Caco-2 (cell line): ENCODE measurements at regions not wholly inside any gene's neighbourhood (a gene's known extent, or its start where the extent isn't known, plus 50 kb on each side); places are given as distances from the start of the nearest gene placed in this dataset.
A peak's percentile ranks its signal among the peaks of the same experiment; 100 is the strongest.

Experiments
- BruUV-seq: library from RNA; stranded (reverse); fragments of 400-500 nt; replicated peaks from 2 replicates; lab custom pipeline; 2021; lab: Mats Ljungman, UMichigan
- CTCF ChIA-PET: fragments of 300-600 bp; sonication (Branson Sonifier 250); formaldehyde crosslinking; loops from one replicate; lab custom pipeline; 2022; ENCODE audit warnings: antibody characterized with exemption; lab: Charles Lee
- POLR2A ChIA-PET: fragments of 300-600 bp; sonication (Branson Sonifier 250); formaldehyde crosslinking; loops from one replicate; lab custom pipeline; 2022; ENCODE audit warnings: antibody characterized with exemption; lab: Charles Lee
- DNase-seq, 2 experiments: peaks; one replicate each; pipeline versions ENCODE4 v3.0.0 to v3.0.0-alpha.2; 2020 to 2022
- H3K27me3 ChIP-seq: replicated peaks from 2 replicates; pipeline ENCODE4 v1.6.0; 2011; ENCODE audit warnings: low read length; ENCODE audit not compliant: control insufficient read depth, insufficient read depth
- H3K36me3 ChIP-seq: 2 replicates; pipeline ENCODE4 v1.5.1; 2011; ENCODE audit warnings: low read length; ENCODE audit not compliant: control insufficient read depth, insufficient read depth
- H3K4me1 ChIP-seq: fragments of 250-450 bp; sonication (Bioruptor Pico); 2 replicates; pipeline ENCODE4 v1.5.1; 2020; ENCODE audit warnings: mild to moderate bottlenecking
- H3K4me3 ChIP-seq: 2 replicates; pipeline ENCODE4 v1.5.1; 2011; ENCODE audit warnings: low read depth, mild to moderate bottlenecking, control low read depth, low read length
- H3K9me3 ChIP-seq: fragments of 250-450 bp; sonication (Bioruptor Pico); 2 replicates; pipeline ENCODE4 v1.5.1; 2020; ENCODE audit warnings: mild to moderate bottlenecking, moderate library complexity
- H3K27ac Mint-ChIP-seq: one replicate; pipeline ENCODE4 v1.8.0; 2022; ENCODE audit warnings: mixed read lengths; ENCODE audit not compliant: unreplicated experiment
- H3K27me3 Mint-ChIP-seq: one replicate; pipeline ENCODE4 v1.8.0; 2022; ENCODE audit warnings: mixed read lengths; ENCODE audit not compliant: insufficient read depth, unreplicated experiment
- H3K36me3 Mint-ChIP-seq: one replicate; pipeline ENCODE4 v1.8.0; 2022; ENCODE audit warnings: mild to moderate bottlenecking, mixed read lengths; ENCODE audit not compliant: insufficient read depth, unreplicated experiment
- H3K4me1 Mint-ChIP-seq: one replicate; pipeline ENCODE4 v1.8.0; 2022; ENCODE audit warnings: low read depth, mixed read lengths; ENCODE audit not compliant: unreplicated experiment
- H3K4me3 Mint-ChIP-seq: one replicate; pipeline ENCODE4 v1.8.0; 2022; ENCODE audit warnings: mild to moderate bottlenecking, moderate library complexity, mixed read lengths; ENCODE audit not compliant: unreplicated experiment
- H3K9me3 Mint-ChIP-seq: one replicate; pipeline ENCODE4 v1.8.0; 2022; ENCODE audit warnings: mixed read lengths; ENCODE audit not compliant: unreplicated experiment
- CTCF ChIP-seq, 2 experiments: fragments of 200-600 bp in 1 of 2; IDR thresholded peaks; 1 replicate in 1 of 2; 2 replicates in 1 of 2; pipeline versions ENCODE4 v1.5.1 to v1.8.0; 2011 to 2022; ENCODE audit warnings: antibody characterized with exemption in 1 of 2, control low read depth in 1 of 2, inconsistent platforms in 1 of 2, low read depth in 1 of 2, low read length in 1 of 2, mild to moderate bottlenecking in 1 of 2, moderate library complexity in 1 of 2; ENCODE audit not compliant: insufficient read depth in 1 of 2, severe bottlenecking in 1 of 2, unreplicated experiment in 1 of 2
- intact Hi-C: fragments of 100-400 bp; cut with micrococcal nuclease; formaldehyde crosslinking; loops from one replicate; pipeline ENCODE4 v1.10.0; 2022; ENCODE audit not compliant: unreplicated experiment

- POLR2A ChIA-PET = no interaction called here
- intact Hi-C loops = no loop called here
- peaks cover 26% of the 10 kb centered on the region for H3K4me1 ChIP-seq
These were observed 296.7 kb downstream of the CSNK1G3 start for GRCh38 chr5:123808461-123809380.

DNA sequence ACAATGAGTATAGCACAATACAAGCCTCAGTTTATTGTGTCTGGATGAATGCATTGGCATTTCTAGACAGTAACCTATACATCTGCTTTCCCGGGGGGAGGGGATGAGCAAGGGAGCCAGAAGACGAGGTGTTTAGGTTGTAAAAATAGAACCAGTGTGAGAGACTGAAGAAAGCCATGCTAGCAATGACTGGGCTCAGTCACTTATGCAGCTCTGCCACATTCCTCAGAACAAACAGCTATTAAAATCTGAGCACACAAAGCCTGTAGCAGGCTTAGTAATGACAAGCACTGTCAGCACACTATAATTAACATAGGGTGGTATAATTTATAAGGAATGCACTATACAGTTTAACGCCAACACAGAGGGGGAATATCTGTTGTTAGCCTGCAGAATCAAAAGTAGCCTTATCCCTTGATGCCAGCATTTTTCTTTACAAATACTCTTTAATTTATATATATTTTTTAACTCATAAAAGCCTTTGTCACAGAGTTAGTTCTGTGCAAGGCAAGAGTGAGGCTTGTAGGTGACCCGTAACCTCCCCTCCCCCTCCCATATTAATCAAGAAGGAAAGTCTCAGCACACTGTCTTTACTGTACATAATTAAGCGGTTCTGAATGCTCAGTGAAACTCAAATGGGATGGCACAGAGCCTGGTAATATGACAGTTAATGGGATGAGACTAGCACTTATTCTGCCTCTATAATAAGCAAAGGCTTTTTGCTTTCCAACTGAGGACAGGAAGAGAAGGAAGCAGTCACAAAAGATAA is 295.4 kb downstream of the CSNK1G3 start:
- Histone ChIP-seq H3K36me3 (no peaks in the 10 kb centered on the region), H3K4me1 (peaks cover 26% of the 10 kb centered on the region), H3K9me3 (no peaks in the 10 kb centered on the region), H3K4me3 (no peak overlapping the region), H3K27me3 (no peaks in the 10 kb centered on the region)
- no peaks in the 10 kb centered on the region for H3K36me3 Mint-ChIP-seq
- BruUV-seq = no TSS peak
- H3K27me3 Mint-ChIP-seq = no peaks in the 10 kb centered on the region
- DNase-seq = peak; percentile 32 to 45
- TF ChIP-seq CTCF (IDR thresholded peaks at IDR 0.05; ENCODE audit: insufficient read depth in 1 of 2, low read depth in 1 of 2, low read length in 1 of 2, severe bottlenecking in 1 of 2, unreplicated experiment in 1 of 2) = no peak
- H3K4me1 Mint-ChIP-seq = peaks cover 33% of the 10 kb centered on the region
- ChIA-PET CTCF (interaction anchor here (0.6 kb wide), 1 partner anchor 476 kb away, joined by 3 read pairs; no protein-coding TSS in a partner anchor), POLR2A (no interaction called here)
- intact Hi-C loops = no loop called here
- no peaks in the 10 kb centered on the region for H3K9me3 Mint-ChIP-seq
- no peak overlapping the region for H3K27ac Mint-ChIP-seq
- no peak overlapping the region for H3K4me3 Mint-ChIP-seq

More at GRCh38 chr5:123808461-123809380, 296.7 kb downstream of the CSNK1G3 start:
- Histone ChIP-seq H3K4me3 (no peak overlapping the region), H3K9me3 (no peaks in the 10 kb centered on the region), H3K27me3 (no peaks in the 10 kb centered on the region), H3K36me3 (no peaks in the 10 kb centered on the region)
- H3K4me3 Mint-ChIP-seq = no peak overlapping the region
- DNase-seq = no peak
- CTCF ChIA-PET = no interaction called here
- TF ChIP-seq CTCF (IDR thresholded peaks at IDR 0.05; ENCODE audit: insufficient read depth in 1 of 2, low read depth in 1 of 2, low read length in 1 of 2, severe bottlenecking in 1 of 2, unreplicated experiment in 1 of 2) = no peak
- peaks cover 33% of the 10 kb centered on the region for H3K4me1 Mint-ChIP-seq
- H3K27me3 Mint-ChIP-seq = no peaks in the 10 kb centered on the region
- BruUV-seq = no TSS peak
- H3K36me3 Mint-ChIP-seq = no peaks in the 10 kb centered on the region
- no peaks in the 10 kb centered on the region for H3K9me3 Mint-ChIP-seq
- H3K27ac Mint-ChIP-seq = peak overlapping the region; percentile 52

DNA sequence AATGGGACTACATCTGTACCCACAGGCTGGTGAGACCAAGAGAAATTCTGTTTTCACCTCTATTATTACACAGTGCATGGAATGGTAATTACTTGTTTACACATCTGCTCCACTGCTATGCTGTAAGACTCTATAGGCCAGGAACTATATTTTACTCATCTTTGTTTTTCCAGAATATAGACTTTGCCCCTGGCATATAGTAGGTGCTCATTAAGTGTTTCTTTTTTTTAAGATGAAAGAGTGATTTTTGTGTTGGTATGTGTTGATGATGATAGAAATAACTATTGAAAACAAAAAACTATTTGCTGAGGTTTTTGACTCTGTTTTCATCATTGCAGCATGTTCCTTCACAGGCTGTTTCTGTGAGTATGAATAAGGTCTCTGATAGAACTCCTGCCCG is 294.7 kb downstream of the CSNK1G3 start:
- POLR2A ChIA-PET = no interaction called here
- H3K9me3 Mint-ChIP-seq = no peaks in the 10 kb centered on the region
- Histone ChIP-seq H3K4me3 (no peak overlapping the region), H3K4me1 (peaks cover 26% of the 10 kb centered on the region), H3K9me3 (no peaks in the 10 kb centered on the region), H3K36me3 (no peaks in the 10 kb centered on the region), H3K27me3 (no peaks in the 10 kb centered on the region)
- DNase-seq = no peak
- no peaks in the 10 kb centered on the region for H3K36me3 Mint-ChIP-seq
- CTCF ChIA-PET = interaction anchor here (0.6 kb wide), 1 partner anchor 477 kb away, joined by 3 read pairs; no protein-coding TSS in a partner anchor
- intact Hi-C loops = no loop called here
- H3K4me3 Mint-ChIP-seq = no peak overlapping the region
- H3K4me1 Mint-ChIP-seq = peaks cover 31% of the 10 kb centered on the region
- no peaks in the 10 kb centered on the region for H3K27me3 Mint-ChIP-seq
- BruUV-seq = no TSS peak
- H3K27ac Mint-ChIP-seq = no peak overlapping the region
- no peak for TF ChIP-seq CTCF (IDR thresholded peaks at IDR 0.05; ENCODE audit: insufficient read depth in 1 of 2, low read depth in 1 of 2, low read length in 1 of 2, severe bottlenecking in 1 of 2, unreplicated experiment in 1 of 2)
